Smooth muscle cell (in vitro differentiated cells): ENCODE measurements at regions not wholly inside any gene's neighbourhood (a gene's known extent, or its start where the extent isn't known, plus 50 kb on each side); places are given as distances from the start of the nearest gene placed in this dataset.
"Not testable (repeated sequence)": the region's sequence is repeated elsewhere in the genome, so short reads cannot be mapped to it uniquely, and the experiment has no call there.

ENCODE experiments used
- DNase-seq: peaks from one replicate; lab custom pipeline; 2025; ENCODE audit not compliant: unreplicated experiment; lab: John Stamatoyannopoulos, UW
- H2AFZ ChIP-seq: fragments of 200-600 bp; sonication (generic); 2 replicates; pipeline ENCODE4 v1.6.0; 2016; ENCODE audit warnings: antibody characterized with exemption, low read depth, mild to moderate bottlenecking
- H3F3A ChIP-seq: fragments of 200-600 bp; sonication (generic); 2 replicates; pipeline ENCODE4 v1.6.0; 2017; ENCODE audit warnings: antibody characterized with exemption, low read depth
- H3K27ac ChIP-seq: fragments of 200-600 bp; sonication (generic); 2 replicates; pipeline ENCODE4 v1.5.1; 2016; ENCODE audit warnings: low read depth, mild to moderate bottlenecking
- H3K27me3 ChIP-seq: fragments of 200-600 bp; sonication (generic); 2 replicates; pipeline ENCODE4 v1.6.1; 2016; ENCODE audit warnings: low read depth, mild to moderate bottlenecking
- H3K36me3 ChIP-seq: fragments of 200-600 bp; sonication (generic); 2 replicates; pipeline ENCODE4 v1.5.1; 2016; ENCODE audit warnings: low read depth
- H3K4me1 ChIP-seq: fragments of 200-600 bp; sonication (generic); 2 replicates; pipeline ENCODE4 v1.5.1; 2016; ENCODE audit warnings: low read depth
- H3K4me2 ChIP-seq: fragments of 200-600 bp; sonication (generic); 2 replicates; pipeline ENCODE4 v1.6.0; 2016; ENCODE audit warnings: mild to moderate bottlenecking
- H3K4me3 ChIP-seq: fragments of 200-600 bp; sonication (generic); 2 replicates; pipeline ENCODE4 v1.5.1; 2016; ENCODE audit warnings: mild to moderate bottlenecking
- H3K79me2 ChIP-seq: fragments of 200-600 bp; sonication (generic); 2 replicates; pipeline ENCODE4 v1.6.0; 2016; ENCODE audit warnings: low read depth, mild to moderate bottlenecking
- H3K9ac ChIP-seq: fragments of 200-600 bp; sonication (generic); 2 replicates; pipeline ENCODE4 v1.6.0; 2016; ENCODE audit warnings: low read depth
- H3K9me3 ChIP-seq: fragments of 200-600 bp; sonication (generic); replicated peaks from 2 replicates; pipeline ENCODE4 v1.5.1; 2016; ENCODE audit warnings: low read depth
- H4K20me1 ChIP-seq: fragments of 200-600 bp; sonication (generic); 2 replicates; pipeline ENCODE4 v1.6.0; 2016; ENCODE audit warnings: low read depth
- WGBS: methylation state at CpG from one replicate; pipeline ENCODE4 v1.1.7; 2016; ENCODE audit warnings: low lambda C conversion rate; 5-methylcytosine and 5-hydroxymethylcytosine counted together
- TF ChIP-seq, protein P1 (sequence below): fragments of 200-600 bp; sonication (generic); IDR thresholded peaks from 2 replicates; pipeline ENCODE4 v1.5.1; 2017; ENCODE audit warnings: borderline replicate concordance, mild to moderate bottlenecking, antibody characterized with exemption; ENCODE audit not compliant: insufficient read depth, poor library complexity, severe bottlenecking

DNA sequence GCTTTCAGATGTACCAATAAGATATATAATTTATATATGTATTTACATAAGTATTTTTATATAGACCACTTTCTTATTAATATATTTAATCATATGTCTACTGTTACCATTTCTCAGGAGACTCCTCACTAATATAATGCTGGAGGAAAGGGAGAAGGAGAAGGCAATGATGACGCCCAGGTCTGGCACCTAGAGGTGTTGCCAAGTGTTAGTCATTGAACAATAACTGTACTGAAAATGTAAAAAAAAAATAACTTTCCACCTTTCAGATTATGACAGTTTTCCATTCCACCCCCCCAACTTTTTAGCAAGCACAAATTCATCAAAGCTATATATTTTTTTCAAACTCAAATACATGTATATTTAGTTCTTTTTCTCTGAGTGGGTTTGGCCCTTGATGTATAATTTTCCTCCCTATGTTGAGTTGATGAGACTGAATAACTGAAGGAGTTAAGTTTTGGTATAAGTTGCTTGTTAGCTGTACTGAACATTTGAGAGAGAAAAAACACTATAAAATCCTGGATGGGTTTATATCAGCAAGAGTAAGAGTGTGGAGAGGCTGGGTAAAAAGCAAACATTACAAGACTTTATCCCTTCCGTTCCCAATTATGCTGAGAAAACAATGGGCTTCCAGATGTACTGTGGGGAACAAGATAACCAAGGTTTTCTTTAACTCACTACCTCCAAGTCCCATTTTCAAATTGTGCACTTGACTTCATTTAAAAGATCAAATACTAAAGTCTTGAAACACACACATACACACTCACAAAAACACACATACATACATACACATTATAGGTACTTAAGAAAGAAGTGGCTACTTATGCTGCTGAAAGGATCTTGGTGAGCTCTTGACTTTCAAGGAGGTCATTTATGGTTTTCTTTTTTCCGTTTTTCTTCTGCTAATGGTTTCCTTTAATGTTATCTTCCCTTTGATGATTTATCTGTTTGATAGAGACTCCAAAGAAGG lies 142.8 kb upstream of the IFNE start:
- TF ChIP-seq, protein P1, sequence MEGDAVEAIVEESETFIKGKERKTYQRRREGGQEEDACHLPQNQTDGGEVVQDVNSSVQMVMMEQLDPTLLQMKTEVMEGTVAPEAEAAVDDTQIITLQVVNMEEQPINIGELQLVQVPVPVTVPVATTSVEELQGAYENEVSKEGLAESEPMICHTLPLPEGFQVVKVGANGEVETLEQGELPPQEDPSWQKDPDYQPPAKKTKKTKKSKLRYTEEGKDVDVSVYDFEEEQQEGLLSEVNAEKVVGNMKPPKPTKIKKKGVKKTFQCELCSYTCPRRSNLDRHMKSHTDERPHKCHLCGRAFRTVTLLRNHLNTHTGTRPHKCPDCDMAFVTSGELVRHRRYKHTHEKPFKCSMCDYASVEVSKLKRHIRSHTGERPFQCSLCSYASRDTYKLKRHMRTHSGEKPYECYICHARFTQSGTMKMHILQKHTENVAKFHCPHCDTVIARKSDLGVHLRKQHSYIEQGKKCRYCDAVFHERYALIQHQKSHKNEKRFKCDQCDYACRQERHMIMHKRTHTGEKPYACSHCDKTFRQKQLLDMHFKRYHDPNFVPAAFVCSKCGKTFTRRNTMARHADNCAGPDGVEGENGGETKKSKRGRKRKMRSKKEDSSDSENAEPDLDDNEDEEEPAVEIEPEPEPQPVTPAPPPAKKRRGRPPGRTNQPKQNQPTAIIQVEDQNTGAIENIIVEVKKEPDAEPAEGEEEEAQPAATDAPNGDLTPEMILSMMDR = no peak
- H3K36me3 ChIP-seq = no peaks in the 10 kb centered on the region
- H3K27ac ChIP-seq = no peak overlapping the region
- no peak overlapping the region for H3K9ac ChIP-seq
- H2AFZ ChIP-seq = no peak overlapping the region
- H3F3A ChIP-seq = no peaks in the 10 kb centered on the region
- DNase-seq = no peak
- H3K4me1 ChIP-seq = no peaks in the 10 kb centered on the region
- H3K79me2 ChIP-seq = no peaks in the 10 kb centered on the region
- H3K4me3 ChIP-seq = no peak overlapping the region
- H3K4me2 ChIP-seq = no peak overlapping the region
- no peaks in the 10 kb centered on the region for H3K27me3 ChIP-seq
- H4K20me1 ChIP-seq = no peaks in the 10 kb centered on the region
- H3K9me3 ChIP-seq = no peaks in the 10 kb centered on the region
- WGBS = 81% methylated on average over 3 of the region's 3 CpGs

DNA sequence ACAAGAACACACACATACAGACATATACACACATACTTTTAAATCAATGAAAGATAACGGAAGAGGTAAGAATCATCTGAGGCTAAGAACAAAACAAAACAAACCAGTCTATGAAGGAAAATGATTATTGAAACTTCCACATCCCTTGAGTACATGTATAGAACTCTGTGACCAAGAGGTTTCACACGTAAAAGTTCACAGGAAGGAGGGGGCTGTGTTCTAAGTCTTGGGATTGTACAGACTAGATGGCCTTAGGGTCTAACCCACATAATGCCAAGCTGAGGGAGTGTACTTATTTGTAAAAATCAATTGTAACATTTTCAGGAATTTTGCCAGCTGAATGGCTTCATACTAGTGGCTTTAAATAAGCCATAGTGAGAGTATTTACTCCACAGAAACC lies 144.4 kb upstream of the IFNE start:
- H2AFZ ChIP-seq = no peak overlapping the region
- no peak overlapping the region for H3K9ac ChIP-seq
- H3K27me3 ChIP-seq = no peaks in the 10 kb centered on the region
- TF ChIP-seq, protein P1 = no peak
- WGBS = 80% methylated on average over 2 of the region's 2 CpGs
- H3K27ac ChIP-seq = no peak overlapping the region
- H3K4me2 ChIP-seq = no peak overlapping the region
- H3K9me3 ChIP-seq = no peaks in the 10 kb centered on the region
- no peaks in the 10 kb centered on the region for H3F3A ChIP-seq
- H3K36me3 ChIP-seq = no peaks in the 10 kb centered on the region
- no peak for DNase-seq
- no peaks in the 10 kb centered on the region for H3K4me1 ChIP-seq
- H4K20me1 ChIP-seq = no peaks in the 10 kb centered on the region
- H3K79me2 ChIP-seq = no peaks in the 10 kb centered on the region
- no peak overlapping the region for H3K4me3 ChIP-seq

DNA sequence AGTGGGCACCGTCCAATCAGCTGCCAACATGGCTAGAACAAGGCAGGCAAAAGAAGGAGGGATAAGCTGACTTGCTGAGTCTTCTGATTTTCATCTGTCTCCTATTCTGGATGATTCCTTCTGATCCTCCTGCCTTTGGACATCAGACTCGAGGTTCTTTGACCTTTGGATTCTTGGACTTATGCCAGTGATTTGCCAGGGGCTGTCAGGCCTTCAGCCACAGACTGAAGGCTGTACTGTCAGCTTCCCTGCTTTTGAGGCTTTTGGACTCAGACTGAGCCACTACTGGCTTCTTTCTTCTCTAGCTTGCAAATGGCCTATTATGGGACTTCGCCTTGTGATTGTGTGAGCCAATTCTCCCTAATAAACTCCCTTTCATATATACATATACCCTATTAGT lies 146.8 kb upstream of the IFNE start:
- 97% methylated on average over 3 of the region's 3 CpGs for WGBS
- not testable (repeated sequence) for H3K4me1 ChIP-seq, H3F3A ChIP-seq, H2AFZ ChIP-seq, H4K20me1 ChIP-seq, H3K4me2 ChIP-seq, H3K9me3 ChIP-seq, H3K9ac ChIP-seq, H3K4me3 ChIP-seq, DNase-seq, H3K27me3 ChIP-seq, H3K36me3 ChIP-seq, H3K27ac ChIP-seq, H3K79me2 ChIP-seq

GRCh38 chr9:21634951-21635350 lies 152.8 kb upstream of the IFNE start:
- Histone ChIP-seq H3K36me3 (no peaks in the 10 kb centered on the region), H3K9me3 (no peaks in the 10 kb centered on the region), H4K20me1 (no peaks in the 10 kb centered on the region), H2AFZ (peak overlapping the region; percentile 7), H3K4me1 (no peaks in the 10 kb centered on the region), H3F3A (no peaks in the 10 kb centered on the region), H3K27me3 (no peaks in the 10 kb centered on the region), H3K79me2 (no peaks in the 10 kb centered on the region), H3K9ac (no peak overlapping the region), H3K27ac (no peak overlapping the region), H3K4me3 (no peak overlapping the region), H3K4me2 (no peak overlapping the region)
- WGBS = 82% methylated on average over 2 of the region's 2 CpGs
- DNase-seq = no peak
- TF ChIP-seq, protein P1 = no peak
